Neuron (in vitro differentiated cells): ENCODE measurements at regions not wholly inside any gene's neighbourhood (a gene's known extent, or its start where the extent isn't known, plus 50 kb on each side); places are given as distances from the start of the nearest gene placed in this dataset.

Source experiments
- H2AFZ ChIP-seq: one replicate; pipeline ENCODE4 v1.6.1; 2013; ENCODE audit warnings: low read depth, mild to moderate bottlenecking, inconsistent platforms, low read length, moderate library complexity
- H3K27me3 ChIP-seq: one replicate; pipeline ENCODE4 v1.6.1; 2013; ENCODE audit warnings: low read length; ENCODE audit not compliant: insufficient read depth
- H3K36me3 ChIP-seq: one replicate; pipeline ENCODE4 v1.6.1; 2013; ENCODE audit warnings: low read length; ENCODE audit not compliant: insufficient read depth
- H3K4me1 ChIP-seq: one replicate; pipeline ENCODE4 v1.6.1; 2013; ENCODE audit warnings: low read length; ENCODE audit not compliant: insufficient read depth
- H3K4me3 ChIP-seq: 2 replicates; pipeline ENCODE4 v1.5.1; 2013; ENCODE audit warnings: mild to moderate bottlenecking, low read length, moderate library complexity
- H3K9me3 ChIP-seq: one replicate; pipeline ENCODE4 v1.6.1; 2013; ENCODE audit warnings: low read length

DNA sequence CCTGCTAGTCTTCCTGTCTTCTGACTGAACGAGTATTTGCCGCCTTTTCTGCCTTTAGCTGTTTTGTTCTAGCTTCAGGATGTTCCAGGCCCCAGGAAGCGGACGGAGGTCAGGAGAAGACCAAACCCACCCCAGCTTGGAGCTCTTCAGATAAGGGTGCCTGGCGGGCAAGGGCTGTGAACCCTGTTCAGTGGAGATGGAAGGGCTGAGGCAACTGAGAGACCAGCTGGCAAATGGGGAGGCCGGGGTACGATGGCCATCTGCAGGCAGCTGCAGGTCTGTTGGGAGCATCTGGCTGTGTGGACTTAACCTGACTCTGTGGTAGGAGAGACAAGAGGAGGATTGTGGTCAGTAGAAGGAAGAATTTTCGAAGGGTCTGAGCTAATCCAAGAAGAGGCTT, 95.6 kb downstream of the CHST1 start:
- Histone ChIP-seq H3K9me3 (no peaks in the 10 kb centered on the region), H3K36me3 (no peaks in the 10 kb centered on the region), H3K4me1 (no peaks in the 10 kb centered on the region), H2AFZ (no peak overlapping the region), H3K27me3 (no peaks in the 10 kb centered on the region), H3K4me3 (no peak overlapping the region)

DNA sequence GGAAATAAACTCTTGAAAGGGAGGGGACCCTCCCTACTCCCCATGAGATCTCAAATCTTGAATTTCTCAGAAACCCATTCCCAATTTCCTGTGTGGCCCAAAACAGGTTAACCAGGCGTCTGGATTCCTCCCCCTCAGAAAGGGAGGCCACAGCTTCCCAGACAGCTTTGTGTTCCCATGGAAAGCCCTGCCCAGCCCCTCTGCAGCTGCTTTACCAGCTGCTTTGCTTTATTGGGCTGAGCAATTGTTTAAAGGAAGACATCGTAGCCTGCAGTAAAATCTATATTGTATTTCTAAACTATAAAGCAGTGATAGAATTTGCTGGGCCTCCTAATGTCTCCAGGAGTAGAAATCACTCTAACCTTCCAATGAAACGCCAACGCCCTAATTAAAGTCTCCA, 97.4 kb downstream of the CHST1 start:
- H3K4me3 ChIP-seq, result no peak overlapping the region
- no peaks in the 10 kb centered on the region for H3K36me3 ChIP-seq
- H3K27me3 ChIP-seq, result no peaks in the 10 kb centered on the region
- no peaks in the 10 kb centered on the region for H3K9me3 ChIP-seq
- no peak overlapping the region for H2AFZ ChIP-seq
- no peaks in the 10 kb centered on the region for H3K4me1 ChIP-seq

DNA sequence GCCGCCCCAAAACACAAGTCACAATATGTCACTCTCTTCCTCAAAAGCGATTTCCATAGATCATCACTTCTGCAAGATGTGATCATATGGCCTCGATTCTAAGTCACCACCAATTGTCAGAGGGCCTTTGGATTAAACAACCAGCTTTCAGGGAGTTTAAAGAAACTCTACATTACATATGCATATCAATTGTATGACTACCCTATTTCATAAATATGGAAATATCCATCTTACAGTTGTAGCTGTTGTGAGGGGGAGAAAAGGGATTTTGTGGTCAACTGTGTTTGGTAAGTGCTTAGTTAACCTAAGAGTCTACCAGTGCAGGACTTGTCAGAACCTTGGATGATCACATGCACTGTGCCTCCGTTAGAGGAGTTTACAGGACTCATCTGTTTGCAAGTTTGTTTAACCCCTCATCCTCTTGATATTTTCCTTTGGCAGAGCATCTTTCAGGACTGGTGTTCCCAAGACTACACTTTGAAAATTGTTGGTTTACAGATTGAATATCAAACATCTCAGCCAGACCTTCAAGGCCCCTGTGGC, 99.9 kb downstream of the CHST1 start:
- Histone ChIP-seq H3K4me1 (no peaks in the 10 kb centered on the region), H3K27me3 (no peaks in the 10 kb centered on the region), H3K4me3 (no peak overlapping the region), H3K36me3 (no peaks in the 10 kb centered on the region), H2AFZ (no peak overlapping the region), H3K9me3 (no peaks in the 10 kb centered on the region)

DNA sequence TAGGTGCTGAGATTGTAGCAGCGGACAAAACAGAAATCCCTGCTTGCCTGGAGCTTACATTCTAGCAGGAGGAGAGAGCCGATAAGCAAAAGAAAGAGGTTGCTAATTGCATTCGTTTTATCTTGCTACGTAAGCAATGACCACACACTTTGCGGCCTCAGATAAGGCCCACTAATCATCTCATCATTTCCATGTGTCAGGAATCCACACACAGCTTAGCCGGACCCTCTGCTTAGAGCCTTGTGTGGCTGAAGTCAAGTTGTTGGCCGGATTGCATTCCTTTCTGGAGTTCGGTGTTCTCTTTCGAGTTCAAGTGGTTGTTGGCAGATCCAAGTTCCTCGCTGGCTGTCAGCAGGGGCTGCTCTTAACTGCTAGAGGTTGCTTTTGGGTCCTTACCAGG, 101.6 kb downstream of the CHST1 start:
- H3K27me3 ChIP-seq, result no peaks in the 10 kb centered on the region
- no peak overlapping the region for H3K4me3 ChIP-seq
- no peak overlapping the region for H2AFZ ChIP-seq
- no peaks in the 10 kb centered on the region for H3K9me3 ChIP-seq
- no peaks in the 10 kb centered on the region for H3K36me3 ChIP-seq
- no peaks in the 10 kb centered on the region for H3K4me1 ChIP-seq

DNA sequence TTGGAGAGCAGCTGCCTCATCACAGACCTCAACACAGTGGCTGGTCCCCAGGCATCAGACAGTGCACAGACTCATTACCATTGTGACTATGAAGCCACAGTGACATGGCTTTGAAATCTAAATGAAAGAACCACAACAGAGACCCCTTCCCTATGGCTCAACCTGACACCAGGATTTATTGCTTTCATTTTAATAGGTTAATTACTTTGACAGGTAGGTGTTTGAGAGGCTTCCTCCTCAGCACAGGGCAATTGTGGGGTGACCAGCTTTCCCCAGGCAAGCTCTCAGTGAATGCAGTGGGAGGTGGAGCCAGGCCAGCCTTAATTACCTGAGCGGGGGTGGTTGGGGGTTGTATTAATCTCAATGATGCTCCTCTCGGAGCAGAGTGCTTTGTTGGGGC, 102.3 kb downstream of the CHST1 start:
- Histone ChIP-seq H3K9me3 (no peaks in the 10 kb centered on the region), H3K36me3 (no peaks in the 10 kb centered on the region), H3K4me3 (no peak overlapping the region), H2AFZ (no peak overlapping the region), H3K4me1 (no peaks in the 10 kb centered on the region), H3K27me3 (no peaks in the 10 kb centered on the region)

DNA sequence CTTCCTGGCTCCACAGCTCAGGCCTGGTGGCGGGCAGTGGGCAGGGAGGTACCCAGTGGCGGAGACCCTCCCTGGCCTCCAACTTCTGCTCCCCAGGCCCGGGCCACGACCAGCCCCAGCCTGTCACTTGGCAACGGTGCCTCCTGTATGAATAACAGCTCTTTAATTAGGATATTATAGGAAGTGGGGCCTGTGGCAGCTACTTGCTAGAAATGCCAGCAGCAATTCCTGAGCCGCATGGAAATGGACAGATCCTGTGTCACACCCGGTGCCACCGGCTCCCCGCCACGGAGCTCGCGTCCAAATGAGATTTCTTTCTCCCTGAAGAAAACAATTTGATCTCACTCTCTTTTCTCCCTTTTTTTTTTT, 104.5 kb downstream of the CHST1 start:
- Histone ChIP-seq H3K9me3 (no peaks in the 10 kb centered on the region), H3K27me3 (no peaks in the 10 kb centered on the region), H3K4me1 (no peaks in the 10 kb centered on the region), H3K4me3 (no peak overlapping the region), H3K36me3 (no peaks in the 10 kb centered on the region), H2AFZ (no peak overlapping the region)

DNA sequence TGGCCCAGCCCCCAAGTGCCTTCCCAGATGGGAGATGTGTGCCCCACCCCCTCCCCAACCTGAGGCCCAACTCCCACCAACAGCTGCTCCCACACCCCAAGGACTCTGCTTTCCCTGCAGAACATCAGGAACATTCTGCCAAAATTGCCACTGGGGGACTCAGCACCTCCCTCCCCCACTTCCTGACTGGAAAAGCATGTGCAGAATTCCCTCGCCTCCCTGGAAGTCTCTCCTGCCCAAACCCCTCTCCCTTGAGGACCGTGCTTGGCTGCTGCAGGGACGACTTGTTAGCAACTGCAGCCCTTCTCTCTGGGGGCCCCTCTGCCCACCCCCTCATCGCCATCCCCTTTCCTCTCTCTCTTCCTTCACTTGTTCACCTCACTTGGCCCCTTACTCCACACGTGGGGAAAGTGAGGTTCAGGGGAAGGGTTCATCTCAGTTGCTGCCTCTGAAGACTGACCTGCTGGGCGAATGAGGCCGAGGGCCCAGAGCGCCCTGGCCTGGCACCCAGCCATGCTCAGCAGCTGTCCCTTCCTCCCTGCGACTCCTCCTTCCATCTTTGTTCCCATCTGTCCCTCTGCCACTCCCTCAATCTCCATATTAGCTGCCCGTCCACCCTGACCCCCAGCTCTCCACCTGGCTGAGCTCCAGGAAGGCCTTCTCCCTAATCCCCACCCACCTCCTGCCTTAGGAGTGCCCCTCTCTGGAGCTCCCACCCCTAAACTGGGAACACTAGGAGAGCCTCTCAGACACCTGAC, 105.1 kb downstream of the CHST1 start:
- H3K4me3 ChIP-seq, result no peak overlapping the region
- H3K4me1 ChIP-seq, result no peaks in the 10 kb centered on the region
- H2AFZ ChIP-seq, result no peak overlapping the region
- peaks cover 2% of the 10 kb centered on the region for H3K27me3 ChIP-seq
- no peaks in the 10 kb centered on the region for H3K9me3 ChIP-seq
- H3K36me3 ChIP-seq, result no peaks in the 10 kb centered on the region

DNA sequence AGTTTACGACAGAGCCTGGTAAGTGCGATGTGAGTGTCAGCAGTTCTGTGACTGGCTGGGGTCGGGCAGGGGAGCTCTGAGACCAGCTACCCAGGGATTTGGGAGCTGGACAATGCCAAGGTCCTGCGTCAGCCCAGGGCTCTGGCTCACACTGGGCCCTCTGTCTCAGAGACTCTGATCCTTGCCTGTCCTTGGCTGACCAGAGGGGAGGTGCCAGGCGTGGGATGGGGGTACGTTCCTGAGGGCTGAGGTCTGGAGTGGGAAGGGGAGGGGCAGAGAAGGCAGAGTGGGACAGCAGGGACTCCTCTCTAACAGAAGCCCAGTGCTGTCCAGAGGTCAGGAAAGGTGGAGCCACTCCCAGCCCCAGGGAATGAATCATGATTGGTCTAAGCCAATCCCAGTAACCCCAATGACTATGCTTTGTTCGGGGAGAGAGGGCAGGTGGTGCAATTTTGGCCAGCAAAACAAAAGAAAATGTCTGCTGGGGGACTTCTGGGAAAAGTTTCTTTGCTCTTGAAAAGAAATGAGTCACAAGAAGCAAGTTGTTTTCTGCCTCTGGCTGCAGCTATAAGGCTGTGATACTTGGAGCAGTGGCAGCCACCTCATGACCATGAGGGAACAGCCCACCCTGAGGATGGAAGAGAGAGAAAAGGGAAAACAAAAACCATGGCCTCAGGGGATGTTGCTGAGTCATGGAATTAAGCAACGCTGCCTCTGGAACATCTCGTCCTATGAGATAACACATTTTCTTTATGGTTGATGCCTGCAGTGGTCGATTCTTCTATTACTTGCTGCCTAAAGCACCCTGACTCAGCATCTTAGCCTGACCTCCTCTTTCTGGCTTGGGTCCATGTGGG, 108.3 kb downstream of the CHST1 start:
- no peak overlapping the region for H2AFZ ChIP-seq
- H3K4me3 ChIP-seq, result no peak overlapping the region
- no peaks in the 10 kb centered on the region for H3K4me1 ChIP-seq
- no peaks in the 10 kb centered on the region for H3K36me3 ChIP-seq
- H3K9me3 ChIP-seq, result no peaks in the 10 kb centered on the region
- H3K27me3 ChIP-seq, result peaks cover 4% of the 10 kb centered on the region

DNA sequence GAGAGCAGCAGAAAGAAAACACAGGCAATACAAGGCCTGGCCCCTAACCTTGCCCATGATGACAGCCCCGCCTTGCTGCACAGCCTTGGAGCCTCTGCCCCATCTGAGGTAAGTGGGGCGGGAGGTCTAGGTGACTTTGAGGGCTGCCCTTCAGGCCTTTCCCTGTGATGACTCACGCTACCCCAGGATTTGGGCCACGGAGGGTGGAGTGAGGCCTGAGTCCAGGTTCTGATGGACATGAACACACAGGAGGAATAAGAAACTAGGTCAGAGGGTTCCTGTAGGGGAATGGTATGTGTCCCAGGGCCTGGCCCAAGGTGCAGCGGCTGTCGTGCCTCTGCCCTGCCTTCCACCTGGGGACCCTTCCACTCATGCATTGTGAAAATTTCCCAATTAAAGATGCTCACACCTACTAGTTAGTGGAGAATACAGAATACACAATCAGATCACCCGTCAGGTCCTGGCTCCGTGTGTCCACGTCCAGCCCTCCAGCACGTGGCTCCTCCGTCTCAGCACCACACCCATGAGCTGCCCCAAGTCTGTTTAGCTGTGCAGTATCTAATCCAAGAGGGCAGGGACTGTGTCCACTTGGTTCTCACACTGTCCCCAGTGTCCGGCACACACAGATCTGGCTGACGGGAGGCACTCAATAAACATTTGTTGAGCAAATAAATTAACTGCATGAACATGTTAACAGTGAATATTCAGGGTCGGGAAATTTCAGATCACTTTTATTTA, 111.0 kb downstream of the CHST1 start:
- Histone ChIP-seq H3K4me1 (no peaks in the 10 kb centered on the region), H3K4me3 (no peak overlapping the region), H3K9me3 (no peaks in the 10 kb centered on the region), H3K27me3 (peaks cover 4% of the 10 kb centered on the region), H2AFZ (no peak overlapping the region), H3K36me3 (no peaks in the 10 kb centered on the region)

DNA sequence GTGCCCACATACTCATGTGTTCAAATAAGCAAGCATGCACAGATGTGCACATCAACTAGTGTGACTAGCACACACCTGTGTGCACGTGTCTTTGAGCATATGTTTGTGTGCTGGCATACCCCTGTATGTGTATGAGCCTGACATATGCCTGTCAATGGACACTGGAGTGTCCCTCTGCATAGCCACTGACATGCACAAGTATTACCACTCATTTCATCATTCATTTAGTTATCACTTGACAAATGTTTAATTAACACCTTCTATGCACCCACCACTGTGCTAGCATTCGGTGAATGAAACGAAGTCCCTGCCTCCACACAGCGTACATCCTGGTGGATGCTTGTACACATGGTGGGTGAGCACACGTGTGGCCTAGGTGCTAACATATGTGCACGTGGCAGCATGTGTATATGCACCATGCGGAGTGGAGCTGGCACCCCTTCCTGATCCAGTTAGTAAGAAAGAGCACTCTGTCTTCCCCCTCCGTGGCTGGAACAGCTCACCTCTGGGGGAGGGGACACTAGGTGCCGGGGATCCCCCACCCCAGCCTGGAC, 112.0 kb downstream of the CHST1 start:
- peaks cover 4% of the 10 kb centered on the region for H3K27me3 ChIP-seq
- no peaks in the 10 kb centered on the region for H3K4me1 ChIP-seq
- H3K36me3 ChIP-seq, result no peaks in the 10 kb centered on the region
- no peak overlapping the region for H2AFZ ChIP-seq
- no peak overlapping the region for H3K4me3 ChIP-seq
- no peaks in the 10 kb centered on the region for H3K9me3 ChIP-seq

DNA sequence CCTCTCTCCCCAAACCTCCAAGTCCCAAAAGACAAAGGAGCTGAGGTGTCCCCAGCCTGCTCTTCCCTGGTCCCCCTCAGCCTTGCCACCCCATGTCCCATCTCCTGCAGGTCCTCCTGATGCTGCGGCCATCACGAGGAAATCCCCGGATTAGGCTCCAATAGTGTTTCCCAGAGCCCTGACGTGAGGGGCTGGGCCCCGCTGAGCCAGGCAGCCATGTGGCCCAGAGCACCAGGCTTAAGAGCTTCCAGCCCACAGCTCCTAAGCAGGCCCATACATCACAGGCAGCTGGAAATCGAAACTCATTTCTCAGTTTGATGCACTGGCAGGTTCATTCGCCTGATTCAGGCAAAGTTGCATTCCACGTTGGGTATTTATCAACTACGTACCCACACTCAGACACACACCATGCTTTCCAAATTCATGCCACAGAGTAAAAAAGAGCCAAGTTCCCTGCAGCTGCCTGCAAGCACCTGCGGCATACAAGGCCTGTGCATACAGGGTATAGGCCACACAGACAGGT, 114.2 kb downstream of the CHST1 start:
- Histone ChIP-seq H3K9me3 (no peaks in the 10 kb centered on the region), H3K27me3 (peaks cover 4% of the 10 kb centered on the region), H3K4me1 (no peaks in the 10 kb centered on the region), H3K4me3 (no peak overlapping the region), H2AFZ (no peak overlapping the region), H3K36me3 (no peaks in the 10 kb centered on the region)

DNA sequence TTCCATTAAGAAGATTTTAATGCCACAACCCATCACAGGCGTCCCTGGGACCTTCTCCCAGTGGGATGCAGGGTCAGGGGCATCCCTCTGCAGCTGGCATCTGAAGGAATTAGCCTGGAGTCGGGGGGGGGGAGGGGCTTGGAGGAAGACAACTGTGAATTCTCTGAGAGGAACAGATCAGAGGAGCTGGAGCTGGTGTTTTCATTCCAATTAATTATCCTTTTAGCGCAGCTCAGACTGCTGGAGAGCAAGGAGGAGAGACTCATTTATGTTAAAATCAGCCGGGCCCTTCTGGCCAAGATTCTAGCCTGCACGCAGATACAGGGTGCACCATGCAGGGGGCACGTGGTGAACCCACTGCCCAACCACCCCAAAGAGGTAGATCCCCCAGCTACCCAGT, 116.2 kb downstream of the CHST1 start:
- Histone ChIP-seq H3K4me3 (no peak overlapping the region), H3K36me3 (no peaks in the 10 kb centered on the region), H3K27me3 (no peaks in the 10 kb centered on the region), H3K9me3 (no peaks in the 10 kb centered on the region), H3K4me1 (no peaks in the 10 kb centered on the region), H2AFZ (no peak overlapping the region)
